Endothelial cell of umbilical vein (primary cell): ENCODE measurements at regions not wholly inside any gene's neighbourhood (a gene's known extent, or its start where the extent isn't known, plus 50 kb on each side); places are given as distances from the start of the nearest gene placed in this dataset.

ENCODE experiments used
- BruUV-seq: library from RNA; stranded (reverse); fragments of 400-500 nt; replicated peaks from 2 replicates; lab custom pipeline; 2021; lab: Mats Ljungman, UMichigan
- CTCF ChIA-PET: fragments of 300-600, 350-600 bp; sonication (Branson Sonifier 250); formaldehyde crosslinking; loops from one replicate; lab custom pipeline; 2021; ENCODE audit warnings: antibody characterized with exemption, inconsistent platforms; lab: Charles Lee
- POLR2A ChIA-PET: fragments of 300-600, 350-600 bp; sonication (Branson Sonifier 250); formaldehyde crosslinking; loops from one replicate; lab custom pipeline; 2021; ENCODE audit warnings: antibody characterized with exemption, inconsistent platforms; lab: Charles Lee
- DNase-seq: peaks from one replicate; pipeline ENCODE4 v3.0.0-alpha.2; 2011; ENCODE audit warnings: low read depth, low spot score
- FAIRE-seq: peaks from 2 replicates; lab custom pipeline; 2011; peaks lifted over from hg19 to GRCh38; lab: Jason Lieb, UNC
- H2AFZ ChIP-seq: 2 replicates; pipeline ENCODE4 v1.6.0; 2012; ENCODE audit warnings: low read depth, low read length, control low read depth, inconsistent platforms
- H3K27ac ChIP-seq: 2 replicates; pipeline ENCODE4 v1.5.1; 2011; ENCODE audit warnings: low read depth, mild to moderate bottlenecking, control low read depth, low read length, moderate library complexity; ENCODE audit not compliant: insufficient read depth
- H3K27me3 ChIP-seq, 2 experiments: 2 replicates each; pipeline versions ENCODE4 v1.6.0 to v1.6.1; 2011; ENCODE audit warnings: low read length in 2 of 2, mixed read lengths in 1 of 2; ENCODE audit not compliant: control insufficient read depth in 2 of 2, insufficient read depth in 2 of 2
- H3K36me3 ChIP-seq, 2 experiments: 2 replicates in 1 of 2; 3 replicates in 1 of 2; pipeline ENCODE4 v1.5.1; 2011; ENCODE audit warnings: low read length in 2 of 2, mild to moderate bottlenecking in 1 of 2, moderate library complexity in 1 of 2; ENCODE audit not compliant: control insufficient read depth in 2 of 2, insufficient read depth in 2 of 2; ENCODE audit errors: extremely low read depth in 1 of 2
- H3K4me1 ChIP-seq: 3 replicates; pipeline ENCODE4 v1.5.1; 2011; ENCODE audit warnings: mild to moderate bottlenecking, low read length; ENCODE audit not compliant: control insufficient read depth, insufficient read depth; ENCODE audit errors: extremely low read depth
- H3K4me2 ChIP-seq: 2 replicates; pipeline ENCODE4 v1.6.1; 2011; ENCODE audit warnings: low read length, control low read depth, mixed read lengths; ENCODE audit not compliant: insufficient read depth
- H3K4me3 ChIP-seq, 3 experiments: fragments of 200-600 bp in 1 of 3; sonication (generic), shearing (Covaris generic) in 1 of 3; replicated peaks in 1 of 3; 2 replicates each; pipeline ENCODE4 v1.5.1; 2011 to 2016; ENCODE audit warnings: control low read depth in 3 of 3, low read length in 3 of 3, mild to moderate bottlenecking in 2 of 3, inconsistent platforms in 1 of 3, low read depth in 1 of 3, moderate library complexity in 1 of 3; ENCODE audit not compliant: insufficient read depth in 1 of 3
- H3K79me2 ChIP-seq: 2 replicates; pipeline ENCODE4 v1.6.0; 2012; ENCODE audit warnings: low read length, inconsistent platforms; ENCODE audit not compliant: control insufficient read depth, insufficient read depth
- H3K9ac ChIP-seq: replicated peaks from 2 replicates; pipeline ENCODE3; 2011; ENCODE audit warnings: low read length, control low read depth; ENCODE audit not compliant: insufficient read depth; ENCODE audit errors: extremely low read depth
- H3K9me1 ChIP-seq: replicated peaks from 3 replicates; pipeline ENCODE4 v1.6.0; 2011; ENCODE audit warnings: mild to moderate bottlenecking, low read length; ENCODE audit not compliant: control insufficient read depth, insufficient read depth; ENCODE audit errors: extremely low read depth
- H3K9me3 ChIP-seq: replicated peaks from 2 replicates; pipeline ENCODE4 v1.5.1; 2012; ENCODE audit warnings: low read length, inconsistent platforms; ENCODE audit not compliant: control insufficient read depth, insufficient read depth
- H4K20me1 ChIP-seq: replicated peaks from 2 replicates; pipeline ENCODE3; 2011; ENCODE audit warnings: mild to moderate bottlenecking, low read length; ENCODE audit not compliant: control insufficient read depth, insufficient read depth; ENCODE audit errors: extremely low read depth
- EZH2 ChIP-seq: IDR thresholded peaks from 2 replicates; pipeline ENCODE4 v1.6.1; 2012; ENCODE audit warnings: borderline replicate concordance, low read depth, mild to moderate bottlenecking, moderate library complexity, low read length, inconsistent platforms; ENCODE audit not compliant: severe bottlenecking
- FOS ChIP-seq: IDR thresholded peaks from 2 replicates; pipeline ENCODE4 v1.6.1; 2011; ENCODE audit warnings: mild to moderate bottlenecking, low read length, moderate library complexity, borderline replicate concordance; ENCODE audit not compliant: insufficient read depth
- GATA2 ChIP-seq: IDR thresholded peaks from 2 replicates; pipeline ENCODE4 v1.7.0; 2011; ENCODE audit warnings: low read depth, mild to moderate bottlenecking, moderate library complexity, mixed read lengths, low read length; ENCODE audit not compliant: insufficient read length, insufficient read depth
- JUN ChIP-seq: IDR thresholded peaks from 2 replicates; pipeline ENCODE4 v1.6.1; 2011; ENCODE audit warnings: borderline replicate concordance, low read depth; ENCODE audit not compliant: insufficient read length, insufficient read depth
- MYC ChIP-seq: IDR thresholded peaks from one replicate; pipeline ENCODE4 v1.6.1; 2011; ENCODE audit warnings: mild to moderate bottlenecking, low read depth, low read length
- POLR2A ChIP-seq: IDR thresholded peaks from 2 replicates; pipeline ENCODE4 v1.6.1; 2012; ENCODE audit warnings: low read depth, mild to moderate bottlenecking, control low read depth, low read length
- POLR2AphosphoS5 ChIP-seq: IDR thresholded peaks from 2 replicates; pipeline ENCODE4 v1.6.1; 2012; ENCODE audit warnings: low read depth, mild to moderate bottlenecking, control low read depth, low read length, moderate library complexity; ENCODE audit not compliant: insufficient read depth
- dilution Hi-C: fragments of 300-500 bp; cut with MboI; formaldehyde crosslinking; loops from one replicate; pipeline ENCODE4 v1.15.0; 2019; ENCODE audit warnings: low sequenced_read_pairs; ENCODE audit not compliant: extremely low pct_ligation_motif_present
- intact Hi-C: fragments of 100-400 bp; cut with micrococcal nuclease; formaldehyde crosslinking; loops from one replicate; pipeline ENCODE4 v1.10.0; 2022
- TF ChIP-seq, protein P1 (sequence below): IDR thresholded peaks from 2 replicates; pipeline ENCODE4 v1.6.1; 2011; ENCODE audit not compliant: insufficient read depth, insufficient read length
- TF ChIP-seq, protein P2 (sequence below), 2 donors: IDR thresholded peaks; 1 replicate in 1 of 2; 2 replicates in 1 of 2; pipeline ENCODE4 v1.5.1; 2011; ENCODE audit warnings: low read length in 2 of 2, mild to moderate bottlenecking in 2 of 2, moderate library complexity in 2 of 2, control low read depth in 1 of 2, inconsistent platforms in 1 of 2, low read depth in 1 of 2; ENCODE audit not compliant: insufficient read depth in 1 of 2; ENCODE audit errors: extremely low read depth in 1 of 2

DNA sequence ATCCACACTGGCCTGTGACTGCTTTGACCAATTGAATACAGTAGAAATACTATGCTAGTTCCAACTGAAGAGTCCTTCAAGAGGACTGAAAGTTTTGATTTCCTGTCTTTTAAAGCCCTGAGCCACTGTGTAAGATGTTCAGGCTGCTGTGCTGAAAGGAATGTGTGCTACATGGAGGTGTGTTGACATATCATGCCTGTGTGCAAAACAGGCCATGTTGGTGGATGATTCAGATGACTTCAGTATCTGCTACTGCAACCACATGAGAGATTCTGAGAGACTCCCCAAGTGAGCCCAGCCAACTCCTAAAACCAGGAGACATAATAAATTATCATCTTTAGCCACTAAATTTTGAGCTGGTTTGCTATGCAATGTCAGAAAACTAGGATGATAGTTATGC lies 662.9 kb downstream of the ZEB2 start:
- CTCF ChIA-PET: no interaction called here
- dilution Hi-C loops: no loop called here
- intact Hi-C loops: no loop called here

More for the DNA sequence above, 662.9 kb downstream of the ZEB2 start:
- DNase-seq (no peak), FAIRE-seq (no peak)
- Histone ChIP-seq H3K27me3 (no peaks in the 10 kb centered on the region), H3K27ac (no peak overlapping the region), H3K4me2 (no peak overlapping the region), H3K79me2 (no peaks in the 10 kb centered on the region), H3K4me1 (no peaks in the 10 kb centered on the region), H3K4me3 (no peak overlapping the region), H3K9me3 (no peaks in the 10 kb centered on the region), H2AFZ (no peak overlapping the region), H3K9ac (no peak overlapping the region), H3K36me3 (no peaks in the 10 kb centered on the region), H3K9me1 (no peaks in the 10 kb centered on the region), H4K20me1 (no peaks in the 10 kb centered on the region)
- POLR2A ChIA-PET: no interaction called here
- TF ChIP-seq, protein P1, sequence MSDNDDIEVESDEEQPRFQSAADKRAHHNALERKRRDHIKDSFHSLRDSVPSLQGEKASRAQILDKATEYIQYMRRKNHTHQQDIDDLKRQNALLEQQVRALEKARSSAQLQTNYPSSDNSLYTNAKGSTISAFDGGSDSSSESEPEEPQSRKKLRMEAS: no peak
- no peak for TF ChIP-seq MYC
- no peak for TF ChIP-seq JUN
- no peak for TF ChIP-seq GATA2
- TF ChIP-seq FOS: no peak
- TF ChIP-seq EZH2: no peak
- no peak for TF ChIP-seq POLR2A
- no peak for TF ChIP-seq POLR2AphosphoS5
- TF ChIP-seq, protein P2, sequence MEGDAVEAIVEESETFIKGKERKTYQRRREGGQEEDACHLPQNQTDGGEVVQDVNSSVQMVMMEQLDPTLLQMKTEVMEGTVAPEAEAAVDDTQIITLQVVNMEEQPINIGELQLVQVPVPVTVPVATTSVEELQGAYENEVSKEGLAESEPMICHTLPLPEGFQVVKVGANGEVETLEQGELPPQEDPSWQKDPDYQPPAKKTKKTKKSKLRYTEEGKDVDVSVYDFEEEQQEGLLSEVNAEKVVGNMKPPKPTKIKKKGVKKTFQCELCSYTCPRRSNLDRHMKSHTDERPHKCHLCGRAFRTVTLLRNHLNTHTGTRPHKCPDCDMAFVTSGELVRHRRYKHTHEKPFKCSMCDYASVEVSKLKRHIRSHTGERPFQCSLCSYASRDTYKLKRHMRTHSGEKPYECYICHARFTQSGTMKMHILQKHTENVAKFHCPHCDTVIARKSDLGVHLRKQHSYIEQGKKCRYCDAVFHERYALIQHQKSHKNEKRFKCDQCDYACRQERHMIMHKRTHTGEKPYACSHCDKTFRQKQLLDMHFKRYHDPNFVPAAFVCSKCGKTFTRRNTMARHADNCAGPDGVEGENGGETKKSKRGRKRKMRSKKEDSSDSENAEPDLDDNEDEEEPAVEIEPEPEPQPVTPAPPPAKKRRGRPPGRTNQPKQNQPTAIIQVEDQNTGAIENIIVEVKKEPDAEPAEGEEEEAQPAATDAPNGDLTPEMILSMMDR (IDR thresholded peaks at IDR 0.05; ENCODE audit: extremely low read depth in 1 of 2, insufficient read depth in 1 of 2, low read depth in 1 of 2, low read length in 2 of 2): no peak
- BruUV-seq: no TSS peak
